Omental fat pad (tissue), 3 donors: ENCODE measurements at regions not wholly inside any gene's neighbourhood (a gene's known extent, or its start where the extent isn't known, plus 50 kb on each side); places are given as distances from the start of the nearest gene placed in this dataset. TPM values are rescaled to one million over a fixed set of nuclear protein-coding genes. Genes with fewer than 3 reads are reported as not detected.

Experiments used
- ATAC-seq: fragments of 150-250 bp; one replicate; pipeline ENCODE4 v1.9.1; 2016; ENCODE audit warnings: mild to moderate bottlenecking, moderate library complexity; ENCODE audit not compliant: low FRiP score
- DNase-seq: peaks from one replicate; pipeline ENCODE4 v3.0.0-alpha.2; 2019; ENCODE audit warnings: low spot score
- CTCF ChIP-seq, 3 donors: fragments of 450-650 bp; IDR thresholded peaks; one replicate each; pipeline ENCODE4 v1.5.1; 2016 to 2017; ENCODE audit warnings: antibody characterized with exemption in 3 of 3, mild to moderate bottlenecking in 3 of 3, moderate library complexity in 2 of 3
- small RNA-seq: library from RNA; depleted of rRNA; stranded (forward); fragments of <200 nt; gene quantifications from one replicate; pipeline ENCODE3, GENCODE V24; 2016

GRCh38 chr18:6672821-6673308 is 56.7 kb upstream of the ARHGAP28 start:
- DNase-seq, result no peak
- TF ChIP-seq CTCF (IDR thresholded peaks at IDR 0.05), result no peak
- no peak for ATAC-seq

DNA sequence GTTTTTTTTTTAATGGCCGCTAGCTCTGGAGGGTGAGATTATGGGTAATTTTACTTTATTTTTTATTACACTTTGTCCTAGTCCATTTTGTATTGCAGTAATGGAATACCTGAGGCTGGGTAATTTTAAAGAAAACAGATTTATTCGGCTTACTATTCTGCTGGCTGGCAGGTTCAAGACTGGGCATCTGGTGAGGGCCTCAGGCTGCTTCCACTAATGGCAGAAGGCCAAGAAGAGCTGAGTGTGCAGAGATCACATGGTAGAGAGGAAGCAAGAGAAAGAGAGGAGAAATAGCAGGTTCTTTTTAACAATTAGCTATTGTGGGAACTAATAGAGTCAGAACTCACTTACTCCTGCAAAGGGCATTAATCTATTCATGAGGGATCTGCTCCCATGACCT is 52.4 kb upstream of the ARHGAP28 start:
- DNase-seq, result no peak
- TF ChIP-seq CTCF (IDR thresholded peaks at IDR 0.05), result no peak
- no peak for ATAC-seq

- DNase-seq (no peak), ATAC-seq (no peak)
- no peak for TF ChIP-seq CTCF (IDR thresholded peaks at IDR 0.05)
These were observed 50.3 kb upstream of the ARHGAP28 start for GRCh38 chr18:6679201-6679600.

Small RNA genes lying in the stretch of these regions (small RNA-seq; reads per million reads assigned to genes)
- not detected for gene RN7SL282P
